Trophoblast cell (in vitro differentiated cells and primary cell): ENCODE measurements at regions not wholly inside any gene's neighbourhood (a gene's known extent, or its start where the extent isn't known, plus 50 kb on each side); places are given as distances from the start of the nearest gene placed in this dataset.
"Not testable (repeated sequence)": the region's sequence is repeated elsewhere in the genome, so short reads cannot be mapped to it uniquely, and the experiment has no call there.

Experiments used
- DNase-seq, 2 donors: peaks; one replicate each; pipeline ENCODE4 v3.0.0-alpha.2; 2016
- H2AFZ ChIP-seq: 2 replicates; pipeline ENCODE4 v1.6.1; 2013; ENCODE audit warnings: low read length, moderate library complexity, mild to moderate bottlenecking; ENCODE audit not compliant: insufficient read depth, poor library complexity
- H2AK5ac ChIP-seq: 2 replicates; pipeline ENCODE4 v1.6.1; 2013; ENCODE audit warnings: mild to moderate bottlenecking, low read length
- H2BK120ac ChIP-seq: 2 replicates; pipeline ENCODE4 v1.6.1; 2013; ENCODE audit warnings: low read length, mild to moderate bottlenecking, moderate library complexity; ENCODE audit not compliant: insufficient read depth, poor library complexity
- H2BK12ac ChIP-seq: 2 replicates; pipeline ENCODE4 v1.6.1; 2013; ENCODE audit warnings: mild to moderate bottlenecking, low read length, moderate library complexity
- H2BK5ac ChIP-seq: 2 replicates; pipeline ENCODE4 v1.6.1; 2013; ENCODE audit warnings: low read length, low read depth, moderate library complexity, mild to moderate bottlenecking; ENCODE audit not compliant: poor library complexity
- H3K14ac ChIP-seq: 2 replicates; pipeline ENCODE4 v1.6.1; 2013; ENCODE audit warnings: mild to moderate bottlenecking, low read length
- H3K18ac ChIP-seq: 2 replicates; pipeline ENCODE4 v1.6.1; 2013; ENCODE audit warnings: mild to moderate bottlenecking, low read length
- H3K23ac ChIP-seq: 2 replicates; pipeline ENCODE4 v1.6.1; 2013; ENCODE audit warnings: low read length
- H3K27ac ChIP-seq: 2 replicates; pipeline ENCODE4 v1.5.1; 2013; ENCODE audit warnings: low read depth, mild to moderate bottlenecking, inconsistent platforms, low read length, moderate library complexity
- H3K27me3 ChIP-seq: 2 replicates; pipeline ENCODE4 v1.6.1; 2013; ENCODE audit warnings: inconsistent platforms, mild to moderate bottlenecking, low read length, moderate library complexity; ENCODE audit not compliant: insufficient read depth
- H3K36me3 ChIP-seq, 2 experiments: 1 replicate in 1 of 2; 2 replicates in 1 of 2; pipeline ENCODE4 v1.6.1; 2013; ENCODE audit warnings: low read length in 2 of 2, mild to moderate bottlenecking in 2 of 2, moderate library complexity in 1 of 2; ENCODE audit not compliant: insufficient read depth in 2 of 2, control insufficient read depth in 1 of 2
- H3K4ac ChIP-seq: 2 replicates; pipeline ENCODE4 v1.6.1; 2013; ENCODE audit warnings: low read depth, mild to moderate bottlenecking, low read length, moderate library complexity
- H3K4me1 ChIP-seq, 2 experiments: 1 replicate in 1 of 2; 2 replicates in 1 of 2; pipeline ENCODE4 v1.6.1; 2013; ENCODE audit warnings: low read length in 2 of 2, mild to moderate bottlenecking in 2 of 2, moderate library complexity in 1 of 2; ENCODE audit not compliant: insufficient read depth in 2 of 2, control insufficient read depth in 1 of 2
- H3K4me2 ChIP-seq: 2 replicates; pipeline ENCODE4 v1.6.1; 2013; ENCODE audit warnings: inconsistent platforms, mild to moderate bottlenecking, low read length, moderate library complexity
- H3K4me3 ChIP-seq: 2 replicates; pipeline ENCODE4 v1.5.1; 2013; ENCODE audit warnings: mild to moderate bottlenecking, low read depth, low read length, inconsistent platforms
- H3K79me1 ChIP-seq: one replicate; pipeline ENCODE4 v1.6.1; 2013; ENCODE audit warnings: low read length
- H3K79me2 ChIP-seq: 2 replicates; pipeline ENCODE4 v1.6.1; 2013; ENCODE audit warnings: low read length, mild to moderate bottlenecking; ENCODE audit not compliant: control insufficient read depth, insufficient read depth, poor library complexity
- H3K9ac ChIP-seq: 2 replicates; pipeline ENCODE4 v1.6.1; 2013; ENCODE audit warnings: mild to moderate bottlenecking, low read length
- H3K9me3 ChIP-seq: 2 replicates; pipeline ENCODE4 v1.6.1; 2013; ENCODE audit warnings: low read depth, mild to moderate bottlenecking, control low read depth, inconsistent platforms, low read length; ENCODE audit not compliant: insufficient read depth
- H4K12ac ChIP-seq: 2 replicates; pipeline ENCODE4 v1.6.1; 2013; ENCODE audit warnings: low read depth, mild to moderate bottlenecking, low read length, moderate library complexity
- H4K8ac ChIP-seq: 2 replicates; pipeline ENCODE4 v1.6.1; 2013; ENCODE audit warnings: low read depth, mild to moderate bottlenecking, low read length, moderate library complexity
- H4K91ac ChIP-seq: one replicate; pipeline ENCODE4 v1.6.1; 2013; ENCODE audit warnings: low read depth, mild to moderate bottlenecking, low read length, moderate library complexity
- WGBS: extraction: QIAGEN DNeasy Blood & Tissue Kit; methylation state at CpG from one replicate; pipeline ENCODE4 v1.1.7; 2013; ENCODE audit warnings: missing lambda C conversion rate; ENCODE audit not compliant: insufficient read length, insufficient coverage; ENCODE audit errors: extremely low coverage; 5-methylcytosine and 5-hydroxymethylcytosine counted together

DNA sequence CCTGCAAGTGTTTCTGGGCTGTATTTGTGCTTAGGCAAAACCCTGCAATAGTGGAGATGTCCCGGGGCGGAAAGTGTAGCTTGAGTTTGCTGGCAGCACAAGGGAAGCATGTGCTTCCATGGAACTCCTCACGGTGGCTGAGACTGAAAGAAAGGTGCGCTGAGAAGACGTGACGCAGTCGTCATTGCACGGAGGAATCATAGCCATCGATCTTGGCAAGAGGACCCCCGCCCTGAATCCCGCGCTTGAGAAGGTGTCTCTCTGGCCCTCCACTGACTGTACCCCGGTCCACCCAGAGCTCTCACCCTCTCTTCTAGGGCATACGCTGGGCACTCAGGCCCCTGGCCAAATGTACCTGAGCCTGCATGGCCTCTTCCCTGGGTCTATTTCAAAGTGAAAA is 1081.8 kb upstream of the DEFB115 start:
- H3K4me2 ChIP-seq, result no peak overlapping the region
- H3K27me3 ChIP-seq, result no peaks in the 10 kb centered on the region
- no peaks in the 10 kb centered on the region for H3K36me3 ChIP-seq
- no peak overlapping the region for H3K4me3 ChIP-seq
- WGBS, result no CpG with 5 or more reads among the region's 14 CpGs
- no peak overlapping the region for H2AFZ ChIP-seq
- no peak overlapping the region for H2BK12ac ChIP-seq
- H4K12ac ChIP-seq, result no peak overlapping the region
- no peak overlapping the region for H3K14ac ChIP-seq
- H2BK5ac ChIP-seq, result no peak overlapping the region
- H3K9me3 ChIP-seq, result peaks cover 7% of the 10 kb centered on the region
- no peak overlapping the region for H2AK5ac ChIP-seq
- H3K23ac ChIP-seq, result no peak overlapping the region
- H4K8ac ChIP-seq, result no peak overlapping the region
- H3K27ac ChIP-seq, result no peak overlapping the region
- DNase-seq, result no peak
- no peaks in the 10 kb centered on the region for H3K79me1 ChIP-seq
- no peak overlapping the region for H3K4ac ChIP-seq
- no peaks in the 10 kb centered on the region for H3K4me1 ChIP-seq
- no peak overlapping the region for H3K9ac ChIP-seq
- no peak overlapping the region for H3K18ac ChIP-seq
- no peak overlapping the region for H4K91ac ChIP-seq
- no peak overlapping the region for H2BK120ac ChIP-seq
- H3K79me2 ChIP-seq, result no peaks in the 10 kb centered on the region

DNA sequence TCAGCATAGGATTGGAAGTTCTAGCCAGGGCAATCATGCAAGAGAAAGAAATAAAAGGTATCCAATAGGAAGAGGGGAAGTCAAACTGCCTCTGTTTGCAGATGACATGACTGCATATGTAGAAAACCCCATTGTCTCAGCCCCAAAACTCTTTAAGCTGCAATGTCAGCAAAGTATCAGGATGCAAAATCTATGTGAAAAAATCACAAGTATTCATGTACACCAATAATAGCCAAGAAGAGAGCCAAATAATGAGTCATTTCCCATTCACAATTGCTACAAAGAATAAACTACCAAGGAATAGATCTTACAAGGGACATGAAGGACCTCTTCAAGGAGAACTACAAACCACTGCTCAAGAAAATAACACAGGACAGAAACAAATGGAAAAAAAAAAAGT is 1074.3 kb upstream of the DEFB115 start:
- not testable (repeated sequence) for H4K8ac ChIP-seq, H3K79me2 ChIP-seq, H4K91ac ChIP-seq, H3K36me3 ChIP-seq, H3K9me3 ChIP-seq, DNase-seq, H3K27me3 ChIP-seq, H3K9ac ChIP-seq, H3K4me1 ChIP-seq, H2AFZ ChIP-seq, H2AK5ac ChIP-seq, H3K23ac ChIP-seq, H3K27ac ChIP-seq, H3K18ac ChIP-seq, H3K4ac ChIP-seq, H2BK5ac ChIP-seq, H3K4me3 ChIP-seq, H3K79me1 ChIP-seq, H3K4me2 ChIP-seq, H2BK12ac ChIP-seq, H2BK120ac ChIP-seq, H3K14ac ChIP-seq, H4K12ac ChIP-seq

DNA sequence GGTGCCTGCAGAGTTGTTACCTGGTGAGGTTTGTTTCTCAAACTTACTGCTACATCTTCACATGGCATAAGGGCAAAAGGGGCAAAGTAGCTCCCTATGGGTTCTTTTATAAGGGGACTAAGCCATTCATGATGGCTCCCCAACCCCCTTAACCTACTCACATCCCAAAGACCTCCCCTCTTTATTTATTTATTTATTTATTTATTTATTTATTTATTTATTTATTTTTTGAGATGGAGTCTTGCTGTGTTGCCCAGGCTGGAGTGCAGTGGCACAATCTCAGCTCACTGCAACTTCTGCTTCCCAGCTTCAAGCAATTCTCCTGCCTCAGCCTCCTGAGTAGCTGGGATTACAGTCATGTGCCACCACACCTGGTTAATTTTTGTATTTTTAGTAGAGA is 1065.7 kb upstream of the DEFB115 start:
- not testable (repeated sequence) for H3K9me3 ChIP-seq, H3K27ac ChIP-seq, H4K8ac ChIP-seq, H2BK12ac ChIP-seq, H4K91ac ChIP-seq, H3K79me1 ChIP-seq, H2AFZ ChIP-seq, H2AK5ac ChIP-seq, DNase-seq, H3K23ac ChIP-seq, H3K79me2 ChIP-seq, H3K4me1 ChIP-seq, H2BK120ac ChIP-seq, H3K27me3 ChIP-seq, H3K9ac ChIP-seq, H2BK5ac ChIP-seq, H3K18ac ChIP-seq, H3K4me3 ChIP-seq, H3K14ac ChIP-seq, H3K4me2 ChIP-seq, H3K4ac ChIP-seq, H4K12ac ChIP-seq, H3K36me3 ChIP-seq

DNA sequence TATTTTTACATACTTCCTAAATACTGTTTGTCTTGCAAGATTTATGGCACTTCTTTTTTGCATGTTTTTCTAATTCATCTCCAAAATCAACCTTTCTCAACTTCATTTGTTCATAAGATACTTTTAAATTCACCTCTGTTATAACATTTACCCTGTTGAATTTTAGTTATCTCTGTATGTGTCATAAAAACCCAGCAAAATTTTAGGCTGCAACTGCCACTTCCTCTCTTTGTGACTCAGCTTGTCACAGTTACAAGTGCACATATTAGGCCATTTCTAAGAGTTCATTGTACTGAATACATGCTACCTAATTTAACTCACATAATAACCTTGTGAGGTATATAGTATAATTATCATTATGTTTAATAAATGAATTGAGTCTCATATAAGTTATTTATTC is 1023.0 kb upstream of the DEFB115 start:
- not testable (repeated sequence) for H2BK5ac ChIP-seq, H2BK120ac ChIP-seq, H3K79me1 ChIP-seq, H3K4me3 ChIP-seq, H3K79me2 ChIP-seq, H3K27me3 ChIP-seq, H3K36me3 ChIP-seq, H3K9me3 ChIP-seq, H2AK5ac ChIP-seq, H4K12ac ChIP-seq, H2AFZ ChIP-seq, H3K9ac ChIP-seq, H3K4me1 ChIP-seq, H3K4ac ChIP-seq, H4K91ac ChIP-seq, H2BK12ac ChIP-seq, H3K18ac ChIP-seq, H4K8ac ChIP-seq, H3K27ac ChIP-seq, H3K4me2 ChIP-seq, H3K14ac ChIP-seq, H3K23ac ChIP-seq, DNase-seq

DNA sequence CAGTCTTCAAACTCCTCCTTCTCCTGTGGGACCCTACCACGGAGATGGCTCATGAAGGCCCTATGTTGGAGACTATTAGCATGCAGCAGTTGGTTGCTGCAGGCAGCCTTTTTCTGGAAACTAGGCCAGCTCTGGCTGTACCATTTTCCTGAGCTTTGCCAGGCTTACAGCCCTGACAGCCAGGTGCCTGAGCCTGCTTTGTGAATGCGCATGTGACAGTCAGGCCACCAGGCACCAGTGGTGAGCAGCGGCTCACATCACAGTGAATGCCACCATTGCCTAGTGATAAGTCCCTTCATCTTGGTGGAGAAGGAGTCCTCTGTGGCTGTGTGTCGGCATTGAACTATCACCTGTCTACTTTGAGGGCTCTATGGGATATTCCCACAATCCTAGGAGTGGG is 982.4 kb upstream of the DEFB115 start:
- H3K4me2 ChIP-seq, H3K27me3 ChIP-seq, H3K9me3 ChIP-seq, H2BK5ac ChIP-seq, H3K4ac ChIP-seq, H3K9ac ChIP-seq, H2AK5ac ChIP-seq, H3K79me1 ChIP-seq, H3K23ac ChIP-seq, H3K36me3 ChIP-seq, H3K14ac ChIP-seq, H3K79me2 ChIP-seq, H3K27ac ChIP-seq, H2AFZ ChIP-seq, H3K18ac ChIP-seq, H4K12ac ChIP-seq, H3K4me1 ChIP-seq, DNase-seq, H4K8ac ChIP-seq, H2BK12ac ChIP-seq, H4K91ac ChIP-seq, H2BK120ac ChIP-seq, H3K4me3 ChIP-seq: not testable (repeated sequence)
- no CpG with 5 or more reads among the region's 4 CpGs for WGBS
